GM20000 (cell line): ENCODE measurements at regions not wholly inside any gene's neighbourhood (a gene's known extent, or its start where the extent isn't known, plus 50 kb on each side); places are given as distances from the start of the nearest gene placed in this dataset.

Source experiments
- DNase-seq: peaks from one replicate; pipeline ENCODE4 v3.0.0; 2012; ENCODE audit warnings: low spot score
- TF ChIP-seq, protein P1 (sequence below): IDR thresholded peaks from 2 replicates; pipeline ENCODE4 v1.5.1; 2012; ENCODE audit warnings: mild to moderate bottlenecking, control low read depth; ENCODE audit errors: extremely low read depth, missing control alignments

DNA sequence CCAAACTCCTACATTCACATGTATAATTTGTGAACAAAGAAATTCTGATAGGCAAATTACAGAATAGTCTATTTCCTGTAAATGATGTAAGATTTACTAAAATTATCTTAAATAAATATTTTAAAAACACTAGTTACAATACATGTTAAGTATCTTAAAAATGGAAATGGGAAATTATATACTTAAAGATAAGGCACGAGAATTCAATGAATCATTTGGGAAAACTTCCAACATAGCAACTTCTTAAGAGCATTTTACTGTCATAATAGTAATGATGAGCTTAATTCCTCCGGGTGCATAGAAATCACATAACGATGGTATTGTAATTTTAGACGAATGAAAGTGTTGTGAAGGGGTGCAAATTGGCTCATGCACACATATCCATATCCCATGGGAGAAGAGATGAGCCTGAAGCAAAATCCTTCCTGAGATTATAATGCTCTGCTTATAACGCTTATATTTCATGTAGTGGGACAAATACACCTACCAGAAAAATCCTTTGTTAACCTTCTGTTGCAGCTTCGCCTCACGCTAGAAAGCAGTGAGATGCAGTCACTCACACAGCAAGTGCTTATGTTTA lies 873.5 kb downstream of the PDHA2 start:
- TF ChIP-seq, protein P1, sequence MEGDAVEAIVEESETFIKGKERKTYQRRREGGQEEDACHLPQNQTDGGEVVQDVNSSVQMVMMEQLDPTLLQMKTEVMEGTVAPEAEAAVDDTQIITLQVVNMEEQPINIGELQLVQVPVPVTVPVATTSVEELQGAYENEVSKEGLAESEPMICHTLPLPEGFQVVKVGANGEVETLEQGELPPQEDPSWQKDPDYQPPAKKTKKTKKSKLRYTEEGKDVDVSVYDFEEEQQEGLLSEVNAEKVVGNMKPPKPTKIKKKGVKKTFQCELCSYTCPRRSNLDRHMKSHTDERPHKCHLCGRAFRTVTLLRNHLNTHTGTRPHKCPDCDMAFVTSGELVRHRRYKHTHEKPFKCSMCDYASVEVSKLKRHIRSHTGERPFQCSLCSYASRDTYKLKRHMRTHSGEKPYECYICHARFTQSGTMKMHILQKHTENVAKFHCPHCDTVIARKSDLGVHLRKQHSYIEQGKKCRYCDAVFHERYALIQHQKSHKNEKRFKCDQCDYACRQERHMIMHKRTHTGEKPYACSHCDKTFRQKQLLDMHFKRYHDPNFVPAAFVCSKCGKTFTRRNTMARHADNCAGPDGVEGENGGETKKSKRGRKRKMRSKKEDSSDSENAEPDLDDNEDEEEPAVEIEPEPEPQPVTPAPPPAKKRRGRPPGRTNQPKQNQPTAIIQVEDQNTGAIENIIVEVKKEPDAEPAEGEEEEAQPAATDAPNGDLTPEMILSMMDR: no peak
- no peak for DNase-seq

DNA sequence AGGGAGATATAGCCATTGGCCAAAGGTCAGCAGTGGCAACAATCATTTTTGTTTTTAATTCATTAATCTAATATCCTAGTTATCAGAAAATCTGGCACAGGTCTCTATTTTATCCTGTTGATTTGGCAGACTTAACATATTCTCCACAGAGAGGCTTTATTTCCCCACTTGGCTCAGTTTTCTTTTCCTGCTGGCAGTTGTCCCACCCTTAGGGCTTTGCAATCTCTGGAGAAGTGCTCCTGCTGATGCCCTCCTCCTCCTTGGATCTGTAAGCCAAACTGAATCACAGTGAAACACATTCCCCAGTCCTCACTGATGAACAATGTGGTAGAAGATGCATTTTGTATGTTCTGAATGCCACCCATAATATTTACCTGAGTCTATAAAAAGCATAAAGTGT lies 889.7 kb downstream of the PDHA2 start:
- TF ChIP-seq, protein P1: no peak
- DNase-seq: no peak

DNA sequence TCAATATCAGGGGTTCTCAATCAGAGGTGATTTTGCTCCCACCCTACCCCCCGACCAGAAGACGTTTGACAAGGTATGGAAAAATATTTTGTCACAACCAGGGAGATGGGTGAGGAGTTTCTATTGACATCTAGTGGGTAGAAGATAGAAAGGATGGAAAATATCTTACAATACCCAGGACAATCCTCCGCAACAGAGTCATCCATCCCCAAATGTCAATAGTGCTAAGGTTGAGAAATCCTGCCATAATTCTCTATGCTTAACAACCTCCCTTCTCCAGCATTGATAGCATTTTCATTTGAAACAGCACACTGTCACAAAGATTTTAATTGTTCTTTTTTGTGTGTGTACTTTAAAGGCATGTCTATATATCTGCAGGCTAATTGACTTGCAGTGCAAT lies 890.5 kb downstream of the PDHA2 start:
- no peak for DNase-seq
- TF ChIP-seq, protein P1: no peak

DNA sequence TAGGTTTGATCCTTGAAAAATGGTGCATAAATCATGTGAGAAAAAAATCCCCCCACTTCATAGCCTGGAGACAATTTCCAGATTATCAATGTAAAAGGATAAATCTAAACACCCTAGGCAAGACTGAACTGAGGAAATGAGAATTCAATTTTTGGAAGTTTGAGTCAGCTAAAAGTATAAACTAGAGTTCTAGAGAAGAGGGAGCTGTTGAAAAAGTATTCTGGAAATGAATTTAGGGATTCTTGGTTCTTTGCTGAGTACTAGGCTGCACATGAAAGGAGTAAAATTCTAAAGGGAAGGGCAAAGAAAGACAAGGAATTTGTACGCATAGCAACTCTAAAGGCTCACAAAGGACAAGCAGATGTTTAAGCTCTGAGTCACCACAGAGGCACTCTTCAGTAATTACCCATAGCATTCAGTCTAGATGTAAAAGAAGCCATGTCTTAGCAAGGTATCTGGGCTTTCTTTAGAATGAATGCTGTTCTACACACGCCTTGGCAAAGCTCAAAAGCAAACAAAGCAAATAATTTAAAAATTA lies 896.5 kb downstream of the PDHA2 start:
- no peak for DNase-seq
- TF ChIP-seq, protein P1: no peak

DNA sequence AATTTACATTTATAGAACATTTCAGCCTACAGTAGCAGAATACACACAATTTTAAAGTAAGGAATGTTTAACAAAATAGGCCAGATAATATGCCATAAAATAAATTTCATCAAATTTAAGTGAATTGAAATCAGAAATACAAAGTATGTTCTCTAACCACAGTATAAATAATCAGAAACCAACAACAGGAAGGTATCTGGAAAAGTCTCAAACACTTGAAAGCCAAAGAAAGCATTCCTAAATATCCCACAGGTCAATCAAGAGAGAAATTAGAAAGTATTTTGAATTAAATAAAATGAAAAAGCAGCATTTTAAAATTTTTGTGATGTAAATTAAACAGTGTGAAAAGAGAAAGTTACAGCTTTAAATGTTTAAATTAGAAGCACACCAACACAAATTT lies 899.2 kb downstream of the PDHA2 start:
- no peak for DNase-seq
- TF ChIP-seq, protein P1: no peak

DNA sequence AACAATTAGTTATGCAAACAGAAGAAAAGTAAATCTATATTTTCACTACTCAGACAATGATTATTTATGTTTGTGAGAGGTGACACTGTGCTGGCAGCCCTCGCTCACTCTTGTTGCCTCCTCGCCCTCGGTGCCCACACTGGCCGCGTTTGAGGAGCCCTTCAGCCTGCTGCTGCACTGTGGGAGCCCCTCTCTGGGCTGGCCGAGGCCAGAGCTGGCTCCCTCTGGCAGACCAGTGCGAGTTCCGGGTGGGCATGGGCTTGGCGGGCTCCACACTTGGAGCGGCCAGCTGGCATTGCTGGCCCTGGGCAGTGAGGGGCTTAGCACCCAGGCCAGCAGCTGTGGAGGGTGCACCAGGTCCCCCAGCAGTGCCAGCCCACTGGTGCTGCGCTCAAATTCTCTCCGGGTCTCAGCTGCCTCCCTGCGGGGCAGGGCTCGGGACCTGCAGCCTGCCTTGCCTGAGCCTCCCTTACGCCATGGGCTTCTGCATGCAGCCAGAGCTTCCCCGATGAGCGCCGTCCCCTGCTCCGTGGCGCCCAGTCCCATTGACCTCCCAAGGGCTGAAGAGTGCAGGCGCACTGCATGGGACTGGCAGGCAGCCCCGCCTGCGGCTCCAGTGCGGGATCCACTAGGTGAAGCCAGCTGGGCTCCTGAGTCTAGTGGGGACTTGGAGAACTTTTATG lies 902.6 kb downstream of the PDHA2 start:
- DNase-seq: no peak
- TF ChIP-seq, protein P1: no peak

DNA sequence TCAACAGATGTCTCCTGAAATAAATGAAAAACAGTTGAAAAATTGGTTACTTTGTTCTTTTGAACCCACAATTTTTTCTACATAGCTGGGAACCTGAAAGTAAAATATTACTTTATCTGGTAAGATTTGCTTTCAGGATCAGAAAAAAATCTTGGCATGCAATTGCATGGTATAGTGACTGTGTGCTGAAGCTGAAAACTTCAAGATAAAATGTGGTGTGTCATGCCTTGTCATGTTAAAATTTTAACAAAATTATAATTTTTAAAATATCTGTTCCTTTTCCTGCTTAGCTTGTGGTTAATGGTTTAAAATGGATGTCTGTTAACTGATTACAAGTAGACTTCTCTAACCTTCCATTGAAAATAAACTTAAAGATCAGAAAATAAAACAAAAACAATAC lies 904.8 kb downstream of the PDHA2 start:
- TF ChIP-seq, protein P1: no peak

More for the DNA sequence above, 904.8 kb downstream of the PDHA2 start:
- DNase-seq: no peak
